CD4-positive, alpha-beta T cell treated with Interleukin-21 for 1 hour (primary cell): ENCODE measurements at regions not wholly inside any gene's neighbourhood (a gene's known extent, or its start where the extent isn't known, plus 50 kb on each side); places are given as distances from the start of the nearest gene placed in this dataset.

Experiments used
- DNase-seq: peaks from one replicate; pipeline ENCODE4 v3.0.0-alpha.2; 2020

GRCh38 chr1:59063501-59063900 is 233.4 kb upstream of the FGGY start:
- DNase-seq = peak; percentile 38

DNA sequence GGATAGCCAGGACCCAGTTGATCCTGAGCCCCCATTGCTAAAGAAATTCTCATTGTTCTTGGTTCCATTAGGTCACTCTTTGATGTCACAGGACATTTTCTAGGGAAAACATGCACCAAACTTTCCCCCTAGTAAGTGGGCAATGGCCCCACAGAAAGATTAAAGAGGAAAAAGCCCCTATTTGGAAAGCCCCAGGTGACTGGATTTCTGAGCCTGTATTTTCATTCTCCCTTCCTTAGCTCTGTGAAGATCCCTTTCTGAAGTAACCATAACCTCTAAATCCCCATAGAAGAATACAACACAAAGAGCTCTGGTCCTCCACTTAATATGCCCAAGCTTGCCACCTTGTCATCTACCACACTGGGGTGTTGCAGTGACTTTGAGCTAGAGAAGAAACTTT is 232.3 kb upstream of the FGGY start:
- no peak for DNase-seq

- no peak for DNase-seq
Observed at GRCh38 chr1:59066236-59066635, 230.7 kb upstream of the FGGY start.

- no peak for DNase-seq
Observed at GRCh38 chr1:59070610-59071009, 226.3 kb upstream of the FGGY start.

- peak; percentile 11 for DNase-seq
Observed at GRCh38 chr1:59071289-59071688, 225.6 kb upstream of the FGGY start.

DNA sequence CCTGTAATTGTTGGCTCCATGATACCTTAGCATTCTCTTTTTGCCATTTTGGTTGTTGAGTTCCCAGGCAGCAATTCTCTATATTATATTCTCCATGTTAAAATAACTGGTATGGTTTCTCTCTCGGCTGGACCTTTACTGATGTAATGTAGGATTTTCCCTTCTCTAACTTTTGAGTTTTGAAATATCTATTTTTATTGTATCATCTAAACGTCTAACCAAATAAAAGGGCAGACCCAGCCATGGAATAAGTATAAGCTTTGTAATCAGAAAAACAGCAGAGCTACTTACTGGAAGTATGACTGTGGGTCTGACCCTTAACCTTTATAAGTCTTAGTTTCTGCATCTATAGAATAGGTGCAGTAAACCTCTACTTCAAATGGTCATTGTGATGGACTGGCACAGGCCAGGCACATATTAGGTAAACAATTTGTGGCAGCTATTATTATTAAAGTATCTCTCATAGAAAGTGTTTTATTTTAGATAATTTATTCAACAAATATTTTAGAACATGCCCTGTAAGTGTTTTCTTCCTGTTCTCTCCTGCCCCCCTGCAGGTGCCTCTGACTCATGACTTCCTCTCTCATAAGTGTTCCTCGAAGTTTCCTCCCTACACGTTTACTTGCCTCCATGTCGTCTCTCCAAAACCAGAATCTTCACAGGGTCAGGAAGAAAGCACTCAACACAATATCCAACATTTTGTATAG is 224.9 kb upstream of the FGGY start:
- peak; percentile 25 for DNase-seq

GRCh38 chr1:59072583-59072947 is 224.3 kb upstream of the FGGY start:
- no peak for DNase-seq

DNA sequence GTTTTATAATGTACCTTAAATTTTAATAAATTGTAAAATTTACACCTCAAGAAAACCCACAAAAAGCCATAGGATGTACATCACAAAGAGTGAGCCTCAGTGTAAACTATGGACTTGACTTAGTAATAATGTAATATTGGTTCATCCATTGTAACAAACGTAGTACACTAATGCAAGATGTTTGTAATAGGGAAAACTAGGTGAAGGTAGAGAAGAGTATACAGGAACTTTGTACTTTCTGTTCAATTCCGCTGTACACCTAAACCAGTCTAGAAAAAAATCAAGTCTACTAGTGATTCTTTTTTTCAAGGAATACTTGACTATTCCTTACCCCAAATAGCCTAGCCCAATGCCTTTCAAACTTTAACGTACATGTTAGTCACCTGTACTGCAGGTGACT is 222.3 kb upstream of the FGGY start:
- no peak for DNase-seq

GRCh38 chr1:59075021-59075420 is 221.9 kb upstream of the FGGY start:
- DNase-seq = no peak

- DNase-seq = no peak
Observed at GRCh38 chr1:59076612-59077011, 220.3 kb upstream of the FGGY start.

DNA sequence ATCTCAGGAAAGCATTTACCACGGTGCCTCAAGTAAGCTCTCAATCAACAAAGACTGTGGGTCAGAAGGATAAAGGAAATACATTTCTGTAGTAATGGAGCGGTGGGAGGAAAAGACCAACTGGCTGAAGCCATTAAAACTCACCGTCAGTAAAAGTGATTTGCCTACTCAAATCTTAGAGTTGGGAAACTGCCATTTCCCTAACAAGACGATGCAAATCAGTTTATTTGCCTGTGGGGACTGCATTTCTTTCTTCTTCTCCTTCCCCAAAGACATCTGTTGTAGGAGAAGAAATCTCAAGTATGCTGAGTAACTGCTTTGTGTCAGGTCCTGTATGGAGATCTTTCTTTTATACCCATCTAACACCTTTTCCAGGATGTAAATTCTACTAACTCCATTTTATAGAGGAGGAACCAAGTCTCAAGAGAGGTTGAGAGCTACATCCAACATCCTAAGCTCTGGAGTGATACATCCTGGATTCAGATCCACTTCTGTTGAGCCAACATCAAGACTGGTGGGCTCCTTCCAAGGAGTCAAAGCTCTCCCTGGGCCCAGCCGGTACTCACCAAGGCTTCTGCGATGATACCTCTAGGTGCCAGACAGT is 219.3 kb upstream of the FGGY start:
- DNase-seq = no peak

- DNase-seq = no peak
Observed at GRCh38 chr1:59078070-59078800, 218.7 kb upstream of the FGGY start.

DNA sequence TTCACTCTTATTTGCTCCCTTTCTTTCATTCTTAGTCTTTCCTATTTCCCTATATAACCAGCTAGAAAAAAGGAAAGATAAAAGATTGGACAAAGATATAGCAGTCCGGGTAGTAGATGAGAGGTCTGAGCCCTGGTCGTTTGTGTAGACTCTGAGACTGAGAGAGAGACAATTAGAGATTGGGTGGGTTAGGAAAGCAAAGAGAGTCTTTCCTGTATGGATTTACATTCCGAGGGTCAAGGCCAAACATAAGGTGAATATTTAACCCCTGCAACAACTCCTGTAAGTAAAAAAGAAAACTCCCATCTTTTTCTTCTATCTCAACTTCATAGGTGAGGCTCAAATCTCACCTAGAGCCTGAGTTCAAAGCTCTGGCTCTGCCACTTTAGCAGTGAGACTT is 218.0 kb upstream of the FGGY start:
- DNase-seq = no peak

GRCh38 chr1:59079434-59080140 is 217.3 kb upstream of the FGGY start:
- no peak for DNase-seq

DNA sequence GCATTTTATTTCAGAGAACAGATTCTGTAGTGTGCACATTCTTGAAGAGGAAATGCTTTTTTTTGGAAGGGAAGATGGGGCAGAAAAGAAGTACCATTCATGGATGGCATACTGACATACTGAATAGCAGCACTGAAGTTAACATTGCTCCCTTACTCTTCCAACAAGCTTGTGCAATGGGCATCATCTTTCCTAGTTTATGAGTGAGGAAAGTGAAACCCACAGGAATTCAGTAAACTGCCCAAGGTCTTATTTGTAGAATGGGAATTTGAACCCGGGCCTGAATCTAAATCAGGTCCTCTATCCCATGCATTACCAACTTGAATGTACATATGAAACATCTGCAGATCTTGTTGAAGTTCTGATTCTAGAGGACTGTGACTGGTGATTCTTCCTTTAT is 215.7 kb upstream of the FGGY start:
- DNase-seq = no peak

- DNase-seq = no peak
Observed at GRCh38 chr1:59081795-59082194, 215.1 kb upstream of the FGGY start.

- DNase-seq = no peak
Observed at GRCh38 chr1:59083946-59084865, 212.7 kb upstream of the FGGY start.

GRCh38 chr1:59085101-59085500 is 211.8 kb upstream of the FGGY start:
- no peak for DNase-seq

- DNase-seq = no peak
Observed at GRCh38 chr1:59089036-59089798, 207.7 kb upstream of the FGGY start.

GRCh38 chr1:59089922-59090457 is 206.9 kb upstream of the FGGY start:
- no peak for DNase-seq

- DNase-seq = no peak
Observed at GRCh38 chr1:59092126-59092525, 204.8 kb upstream of the FGGY start.

DNA sequence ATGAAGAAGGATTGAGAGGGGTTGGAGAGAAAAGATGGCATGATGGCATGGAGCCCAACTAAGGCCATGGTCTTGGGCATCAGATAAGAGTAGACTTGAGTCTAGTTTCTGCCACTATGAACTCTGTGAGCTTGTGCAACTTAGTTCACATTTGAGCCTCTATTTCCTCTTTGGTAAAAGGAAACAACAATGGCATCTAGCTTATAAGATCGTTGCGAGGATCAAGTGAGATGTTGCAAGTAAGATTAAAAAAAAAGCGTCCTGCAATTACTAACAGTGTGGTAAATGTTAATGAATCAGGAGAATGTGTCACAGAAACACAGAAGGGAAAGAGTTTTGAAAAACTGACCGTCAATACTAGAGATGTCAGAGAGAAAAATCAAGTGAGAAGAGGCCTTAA is 202.9 kb upstream of the FGGY start:
- no peak for DNase-seq
